Testis (tissue), 2 donors: ENCODE measurements at regions not wholly inside any gene's neighbourhood (a gene's known extent, or its start where the extent isn't known, plus 50 kb on each side); places are given as distances from the start of the nearest gene placed in this dataset.

Source experiments
- CTCF ChIP-seq, 3 experiments: fragments of 450-650 bp in 2 of 3; fragments of 200-600 bp in 1 of 3; sonication (generic) in 1 of 3; IDR thresholded peaks; one replicate each; pipeline ENCODE4 v1.5.1; 2016 to 2019; ENCODE audit warnings: antibody characterized with exemption in 3 of 3, mild to moderate bottlenecking in 2 of 3, moderate library complexity in 1 of 3
- POLR2A ChIP-seq: fragments of 450-650 bp; IDR thresholded peaks from one replicate; pipeline ENCODE4 v1.6.1; 2017; ENCODE audit warnings: antibody characterized with exemption, mild to moderate bottlenecking, moderate library complexity

GRCh38 chr11:24297461-24297860 is 199.4 kb upstream of the LUZP2 start:
- no peak for TF ChIP-seq CTCF (IDR thresholded peaks at IDR 0.05)
- no peak for TF ChIP-seq POLR2A
